PC-3 (cell line): ENCODE measurements at regions not wholly inside any gene's neighbourhood (a gene's known extent, or its start where the extent isn't known, plus 50 kb on each side); places are given as distances from the start of the nearest gene placed in this dataset.

Experiments used
- ATAC-seq: fragments of 200-7000 bp; cut with Tn5 transposase; 2 replicates; pipeline ENCODE4 v1.9.1; 2020; ENCODE audit warnings: mild to moderate bottlenecking, moderate library complexity
- BruUV-seq: library from RNA; stranded (reverse); fragments of 400-500 nt; replicated peaks from 2 replicates; lab custom pipeline; 2021; lab: Mats Ljungman, UMichigan
- CTCF ChIA-PET: fragments of 300-600 bp; sonication (Branson Sonifier 250); formaldehyde crosslinking; loops from one replicate; lab custom pipeline; 2022; ENCODE audit warnings: antibody characterized with exemption; lab: Charles Lee
- POLR2A ChIA-PET: fragments of 300-600 bp; sonication (Branson Sonifier 250); formaldehyde crosslinking; loops from one replicate; lab custom pipeline; 2022; ENCODE audit warnings: antibody characterized with exemption; ENCODE audit not compliant: unreplicated experiment; lab: Charles Lee
- DNase-seq: peaks from one replicate; pipeline ENCODE4 v3.0.0-alpha.2; 2015
- H2AFZ ChIP-seq: fragments of 300-600 bp; sonication (generic); 2 replicates; pipeline ENCODE4 v1.6.0; 2016; ENCODE audit warnings: antibody characterized with exemption, low read length
- H3F3A ChIP-seq: fragments of 300-600 bp; sonication (generic); one replicate; pipeline ENCODE4 v1.6.0; 2017; ENCODE audit warnings: antibody characterized with exemption, low read length, control low read depth, mild to moderate bottlenecking; ENCODE audit not compliant: unreplicated experiment
- H3K27ac ChIP-seq: fragments of 300-600 bp; sonication (generic); 2 replicates; pipeline ENCODE4 v1.5.1; 2016; ENCODE audit warnings: mild to moderate bottlenecking, low read length
- H3K27me3 ChIP-seq: fragments of 300-600 bp; sonication (generic); 2 replicates; pipeline ENCODE4 v1.6.1; 2016; ENCODE audit warnings: low read length, mixed read lengths
- H3K36me3 ChIP-seq: fragments of 300-600 bp; sonication (generic); 2 replicates; pipeline ENCODE4 v1.6.1; 2016; ENCODE audit warnings: low read depth, mixed run types, low read length, mixed read lengths
- H3K4me1 ChIP-seq: fragments of 300-600 bp; sonication (generic); 2 replicates; pipeline ENCODE4 v1.5.1; 2016; ENCODE audit warnings: low read length; ENCODE audit not compliant: insufficient read depth
- H3K4me2 ChIP-seq: fragments of 300-600 bp; sonication (generic); 2 replicates; pipeline ENCODE4 v1.6.0; 2016; ENCODE audit warnings: low read length
- H3K4me3 ChIP-seq: fragments of 300-600 bp; sonication (generic); 2 replicates; pipeline ENCODE4 v1.5.1; 2016; ENCODE audit warnings: mild to moderate bottlenecking, low read length, mixed read lengths
- H3K79me2 ChIP-seq: fragments of 300-600 bp; sonication (generic); 2 replicates; pipeline ENCODE4 v1.6.1; 2017; ENCODE audit warnings: low read length, mixed read lengths
- H3K9ac ChIP-seq: fragments of 300-600 bp; sonication (generic); 2 replicates; pipeline ENCODE4 v1.6.0; 2016; ENCODE audit warnings: mild to moderate bottlenecking, low read length
- H3K9me2 ChIP-seq: fragments of 300-600 bp; sonication (generic); replicated peaks from 2 replicates; pipeline ENCODE4 v1.6.1; 2016; ENCODE audit warnings: mixed run types, low read length, mixed read lengths
- H3K9me3 ChIP-seq: fragments of 300-600 bp; sonication (generic); 2 replicates; pipeline ENCODE4 v1.6.1; 2016; ENCODE audit warnings: low read length, mixed read lengths
- H4K20me1 ChIP-seq: fragments of 300-600 bp; sonication (generic); 2 replicates; pipeline ENCODE4 v1.6.1; 2016; ENCODE audit warnings: low read length, mixed read lengths
- CTCF ChIP-seq: fragments of 300-600 bp; sonication (generic); conservative IDR thresholded peaks from 2 replicates; pipeline ENCODE4 v1.5.1; 2017; ENCODE audit warnings: antibody characterized with exemption, low read depth, mild to moderate bottlenecking, low read length
- EZH2 ChIP-seq: fragments of 300-600 bp; sonication (generic); IDR thresholded peaks from one replicate; pipeline ENCODE4 v1.6.1; 2017; ENCODE audit warnings: antibody characterized with exemption, mild to moderate bottlenecking, low read length; ENCODE audit not compliant: unreplicated experiment
- EZH2phosphoT487 ChIP-seq: fragments of 300-600 bp; sonication (generic); IDR thresholded peaks from 2 replicates; pipeline ENCODE4 v1.6.1; 2018; ENCODE audit warnings: mild to moderate bottlenecking, antibody characterized with exemption, low read length, borderline replicate concordance
- intact Hi-C: fragments of 100-400 bp; cut with micrococcal nuclease; formaldehyde crosslinking; loops from 2 replicates; pipeline ENCODE4 v1.9.0; 2023

- ChIA-PET POLR2A (no interaction called here), CTCF (no interaction called here)
- no peak overlapping the region for H3K4me2 ChIP-seq
- no peaks in the 10 kb centered on the region for H3K79me2 ChIP-seq
- H3K27me3 ChIP-seq = peaks cover 28% of the 10 kb centered on the region
- no peak for ATAC-seq
- no peaks in the 10 kb centered on the region for H3K9me2 ChIP-seq
- H3K4me3 ChIP-seq = no peak overlapping the region
- peak; percentile 26 for DNase-seq
- no peaks in the 10 kb centered on the region for H4K20me1 ChIP-seq
- H3K9ac ChIP-seq = no peak overlapping the region
- intact Hi-C loops = no loop called here
- no peaks in the 10 kb centered on the region for H3K4me1 ChIP-seq
- H2AFZ ChIP-seq = no peak overlapping the region
- H3K36me3 ChIP-seq = no peaks in the 10 kb centered on the region
- no TSS peak for BruUV-seq
- no peak overlapping the region for H3K27ac ChIP-seq
- no peak for TF ChIP-seq EZH2
- TF ChIP-seq CTCF = no peak
- no peak for TF ChIP-seq EZH2phosphoT487
- no peaks in the 10 kb centered on the region for H3F3A ChIP-seq
- no peaks in the 10 kb centered on the region for H3K9me3 ChIP-seq
These were observed 318.4 kb upstream of the OBI1 start for GRCh38 chr13:78977311-78977710.

GRCh38 chr13:78976696-78977095 is 317.7 kb upstream of the OBI1 start:
- no peak overlapping the region for H2AFZ ChIP-seq
- no peaks in the 10 kb centered on the region for H4K20me1 ChIP-seq
- ChIA-PET POLR2A (no interaction called here), CTCF (no interaction called here)
- TF ChIP-seq EZH2 (no peak), EZH2phosphoT487 (no peak), CTCF (no peak)
- DNase-seq (no peak), ATAC-seq (no peak)
- H3K9me2 ChIP-seq = no peaks in the 10 kb centered on the region
- no TSS peak for BruUV-seq
- H3K4me2 ChIP-seq = no peak overlapping the region
- H3K36me3 ChIP-seq = no peaks in the 10 kb centered on the region
- no peaks in the 10 kb centered on the region for H3K4me1 ChIP-seq
- intact Hi-C loops = no loop called here
- H3K27ac ChIP-seq = no peak overlapping the region
- no peaks in the 10 kb centered on the region for H3K9me3 ChIP-seq
- no peak overlapping the region for H3K9ac ChIP-seq
- no peaks in the 10 kb centered on the region for H3K79me2 ChIP-seq
- no peak overlapping the region for H3K4me3 ChIP-seq
- no peaks in the 10 kb centered on the region for H3F3A ChIP-seq
- H3K27me3 ChIP-seq = peaks cover 22% of the 10 kb centered on the region

- BruUV-seq = no TSS peak
- Histone ChIP-seq H3K36me3 (no peaks in the 10 kb centered on the region), H3K4me2 (no peak overlapping the region), H3F3A (no peaks in the 10 kb centered on the region), H4K20me1 (no peaks in the 10 kb centered on the region), H3K4me1 (no peaks in the 10 kb centered on the region), H3K79me2 (no peaks in the 10 kb centered on the region), H3K9me2 (no peaks in the 10 kb centered on the region), H3K4me3 (no peak overlapping the region), H3K9ac (no peak overlapping the region), H3K27ac (no peak overlapping the region), H2AFZ (no peak overlapping the region), H3K27me3 (no peaks in the 10 kb centered on the region), H3K9me3 (no peaks in the 10 kb centered on the region)
- CTCF ChIA-PET = no interaction called here
- intact Hi-C loops = no loop called here
- DNase-seq = no peak
- no peak for ATAC-seq
- POLR2A ChIA-PET = no interaction called here
- TF ChIP-seq EZH2 = no peak
- no peak for TF ChIP-seq CTCF
- TF ChIP-seq EZH2phosphoT487 = no peak
These were observed 313.6 kb upstream of the OBI1 start for GRCh38 chr13:78972561-78972960.
